Sigmoid colon (tissue), 6 donors: ENCODE measurements at regions not wholly inside any gene's neighbourhood (a gene's known extent, or its start where the extent isn't known, plus 50 kb on each side); places are given as distances from the start of the nearest gene placed in this dataset.

ENCODE experiments used
- DNase-seq: peaks from one replicate; pipeline ENCODE4 v3.0.0-alpha.2; 2019
- H3K27ac ChIP-seq, 4 donors: fragments of 200-600 bp; sonication (generic); one replicate each; pipeline ENCODE4 v1.5.1; 2016 to 2019; ENCODE audit warnings: mild to moderate bottlenecking in 1 of 4
- H3K27me3 ChIP-seq, 3 donors: fragments of 200-600 bp; sonication (generic); one replicate each; pipeline ENCODE4 v1.5.1; 2019; ENCODE audit warnings: mild to moderate bottlenecking in 1 of 3
- H3K36me3 ChIP-seq, 4 donors: fragments of 200-600 bp; sonication (generic); one replicate each; pipeline ENCODE4 v1.5.1; 2016 to 2019
- H3K4me1 ChIP-seq, 4 donors: fragments of 200-600 bp; sonication (generic); one replicate each; pipeline ENCODE4 v1.5.1; 2017 to 2019
- H3K4me3 ChIP-seq, 4 donors: fragments of 200-600 bp; sonication (generic); one replicate each; pipeline ENCODE4 v1.5.1; 2017 to 2019; ENCODE audit warnings: mild to moderate bottlenecking in 2 of 4, moderate library complexity in 1 of 4
- H3K9me3 ChIP-seq, 4 donors: fragments of 200-600 bp in 3 of 4; sonication (generic) in 3 of 4; one replicate each; pipeline versions ENCODE4 v1.5.1 to v1.6.1; 2013 to 2019
- EP300 ChIP-seq, 4 donors: sonication (generic); formaldehyde crosslinking; IDR thresholded peaks; one replicate each; pipeline ENCODE4 v1.6.1; 2017; ENCODE audit warnings: antibody characterized with exemption in 4 of 4
- POLR2A ChIP-seq, 2 donors: fragments of 450-650 bp; IDR thresholded peaks; one replicate each; pipeline ENCODE4 v1.6.1; 2016; ENCODE audit warnings: antibody characterized with exemption in 2 of 2, mild to moderate bottlenecking in 2 of 2, moderate library complexity in 2 of 2
- POLR2AphosphoS5 ChIP-seq, 4 donors: sonication (generic); formaldehyde crosslinking; IDR thresholded peaks; one replicate each; pipeline ENCODE4 v1.6.1; 2017; ENCODE audit warnings: antibody characterized with exemption in 4 of 4
- WGBS, 2 donors: extraction: QIAGEN DNeasy Blood & Tissue Kit; methylation state at CpG; one replicate each; pipeline ENCODE4 v1.1.7; 2013; 5-methylcytosine and 5-hydroxymethylcytosine counted together
- intact Hi-C: fragments of 100-400 bp; cut with DNase I; formaldehyde crosslinking; loops from one replicate; pipeline ENCODE4 v1.15.1; 2023
- TF ChIP-seq, protein P1 (sequence below), 4 experiments: fragments of 450-650 bp in 3 of 4; fragments of 200-600 bp in 1 of 4; IDR thresholded peaks; one replicate each; pipeline ENCODE4 v1.5.1; 2016 to 2019; ENCODE audit warnings: antibody characterized with exemption in 4 of 4, mild to moderate bottlenecking in 3 of 4, moderate library complexity in 2 of 4
- donor health status: healthy with polysubstance abuse.
- donor health status: healthy.

DNA sequence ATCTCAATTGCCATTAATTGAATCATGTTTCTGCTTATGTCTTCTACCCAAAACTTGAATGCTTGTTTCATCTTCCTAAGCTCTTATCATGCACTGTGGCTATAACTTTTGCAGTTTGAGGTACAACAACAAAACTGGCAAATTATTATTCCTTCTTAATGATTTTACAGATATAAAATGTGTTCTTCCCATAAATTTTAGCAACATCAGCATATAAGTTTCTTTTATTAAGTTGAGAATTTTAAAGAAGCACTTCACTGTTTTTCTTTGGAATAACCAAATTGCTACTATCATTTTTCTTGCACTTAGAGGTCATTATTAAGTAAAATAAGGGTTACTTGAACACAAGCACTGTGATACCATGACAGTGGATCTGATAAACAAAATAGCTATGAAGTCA is 862.6 kb upstream of the CADM2 start:
- Histone ChIP-seq H3K9me3 (no peaks in the 10 kb centered on the region), H3K36me3 (no peaks in the 10 kb centered on the region), H3K4me3 (no peak overlapping the region), H3K4me1 (no peaks in the 10 kb centered on the region), H3K27me3 (no peaks in the 10 kb centered on the region), H3K27ac (no peak overlapping the region)
- TF ChIP-seq POLR2A (IDR thresholded peaks at IDR 0.05) (no peak), EP300 (IDR thresholded peaks at IDR 0.05) (no peak), POLR2AphosphoS5 (IDR thresholded peaks at IDR 0.05) (no peak)
- TF ChIP-seq, protein P1, sequence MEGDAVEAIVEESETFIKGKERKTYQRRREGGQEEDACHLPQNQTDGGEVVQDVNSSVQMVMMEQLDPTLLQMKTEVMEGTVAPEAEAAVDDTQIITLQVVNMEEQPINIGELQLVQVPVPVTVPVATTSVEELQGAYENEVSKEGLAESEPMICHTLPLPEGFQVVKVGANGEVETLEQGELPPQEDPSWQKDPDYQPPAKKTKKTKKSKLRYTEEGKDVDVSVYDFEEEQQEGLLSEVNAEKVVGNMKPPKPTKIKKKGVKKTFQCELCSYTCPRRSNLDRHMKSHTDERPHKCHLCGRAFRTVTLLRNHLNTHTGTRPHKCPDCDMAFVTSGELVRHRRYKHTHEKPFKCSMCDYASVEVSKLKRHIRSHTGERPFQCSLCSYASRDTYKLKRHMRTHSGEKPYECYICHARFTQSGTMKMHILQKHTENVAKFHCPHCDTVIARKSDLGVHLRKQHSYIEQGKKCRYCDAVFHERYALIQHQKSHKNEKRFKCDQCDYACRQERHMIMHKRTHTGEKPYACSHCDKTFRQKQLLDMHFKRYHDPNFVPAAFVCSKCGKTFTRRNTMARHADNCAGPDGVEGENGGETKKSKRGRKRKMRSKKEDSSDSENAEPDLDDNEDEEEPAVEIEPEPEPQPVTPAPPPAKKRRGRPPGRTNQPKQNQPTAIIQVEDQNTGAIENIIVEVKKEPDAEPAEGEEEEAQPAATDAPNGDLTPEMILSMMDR (IDR thresholded peaks at IDR 0.05), result no peak
- no peak for DNase-seq
- intact Hi-C loops, result no loop called here

DNA sequence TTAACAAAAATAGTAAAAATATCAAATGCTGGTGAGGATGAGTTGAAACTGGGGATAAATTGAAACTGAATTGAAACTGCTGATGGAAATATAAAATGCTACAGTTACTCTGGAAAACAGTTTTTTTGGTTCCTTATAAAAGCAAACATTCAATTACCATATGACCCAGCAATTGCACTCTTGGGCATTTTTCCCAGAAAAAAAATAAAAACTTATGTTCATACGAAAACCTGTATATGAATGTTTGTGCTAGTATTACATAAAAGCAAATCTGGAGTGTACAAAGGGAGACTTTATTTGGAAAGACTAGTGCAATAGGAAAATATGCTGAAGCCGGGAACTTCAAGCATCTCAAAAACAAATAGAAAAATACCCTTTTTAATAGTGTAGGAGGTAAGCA is 857.9 kb upstream of the CADM2 start:
- TF ChIP-seq, protein P1 (IDR thresholded peaks at IDR 0.05), result no peak
- TF ChIP-seq EP300 (IDR thresholded peaks at IDR 0.05) (no peak), POLR2AphosphoS5 (IDR thresholded peaks at IDR 0.05) (no peak), POLR2A (IDR thresholded peaks at IDR 0.05) (no peak)
- WGBS, 2 donors, result 80 to 88% methylated on average over 2 of the region's 2 CpGs
- intact Hi-C loops, result no loop called here
- Histone ChIP-seq H3K4me3 (no peak overlapping the region), H3K4me1 (no peaks in the 10 kb centered on the region), H3K27me3 (no peaks in the 10 kb centered on the region), H3K36me3 (no peaks in the 10 kb centered on the region), H3K27ac (no peak overlapping the region), H3K9me3 (peaks cover 0 to 2% (median 0%) of the 10 kb centered on the region in 4 donors)
- no peak for DNase-seq

DNA sequence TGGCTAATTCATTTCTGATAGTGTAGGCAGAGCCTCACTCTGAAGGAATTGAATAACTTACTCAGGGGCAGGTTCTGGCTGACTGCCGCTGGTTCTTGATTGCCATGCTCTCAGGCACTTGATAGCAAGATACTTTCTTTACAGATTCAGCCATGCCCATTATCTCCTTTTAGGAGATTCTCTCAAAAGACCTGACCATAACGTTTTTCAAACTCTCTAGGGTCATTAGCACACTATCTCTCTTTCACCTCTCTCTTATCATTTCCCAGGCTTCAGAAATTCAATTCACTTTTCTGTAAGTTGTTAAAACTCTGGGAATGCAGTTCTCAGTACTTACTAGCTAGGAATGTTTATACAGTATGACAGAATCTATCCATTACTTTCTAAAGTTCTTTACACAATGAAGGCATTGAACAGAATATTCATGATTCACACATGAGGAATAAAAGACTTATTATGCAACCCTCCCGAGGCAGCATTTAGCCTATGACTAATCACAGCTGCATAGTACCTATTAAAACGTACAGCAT is 850.3 kb upstream of the CADM2 start:
- Histone ChIP-seq H3K27me3 (no peaks in the 10 kb centered on the region), H3K27ac (no peak overlapping the region), H3K4me1 (no peaks in the 10 kb centered on the region), H3K4me3 (no peak overlapping the region), H3K36me3 (no peaks in the 10 kb centered on the region), H3K9me3 (no peaks in the 10 kb centered on the region)
- 22 to 40% methylated on average over 4 of the region's 4 CpGs for whole genome bisulfite sequencing, 2 donors
- TF ChIP-seq POLR2AphosphoS5 (IDR thresholded peaks at IDR 0.05) (no peak), EP300 (IDR thresholded peaks at IDR 0.05) (no peak), POLR2A (IDR thresholded peaks at IDR 0.05) (no peak)
- TF ChIP-seq, protein P1 (IDR thresholded peaks at IDR 0.05), result no peak
- no peak for DNase-seq
- intact Hi-C loops, result no loop called here

DNA sequence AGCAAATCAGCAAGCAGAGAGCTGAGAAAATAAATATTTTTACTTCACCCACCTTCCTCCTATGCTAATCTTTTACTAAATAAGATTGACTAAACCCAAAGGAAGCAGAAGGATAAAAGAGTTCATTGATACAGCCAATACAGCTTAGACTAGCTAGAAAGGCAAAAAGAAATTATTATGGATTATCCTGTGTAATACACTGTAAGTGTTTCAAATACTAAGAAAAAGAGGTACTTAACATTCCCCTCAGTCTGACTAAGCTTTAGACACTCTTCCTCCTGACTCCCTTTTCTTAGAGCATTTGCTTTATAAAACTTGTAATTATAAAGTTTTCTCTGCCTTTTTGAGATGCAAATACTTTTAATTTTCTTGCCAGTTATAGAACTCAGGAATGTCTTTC is 848.9 kb upstream of the CADM2 start:
- intact Hi-C loops, result no loop called here
- H3K4me3 ChIP-seq, result no peak overlapping the region
- TF ChIP-seq POLR2AphosphoS5 (IDR thresholded peaks at IDR 0.05) (no peak), POLR2A (IDR thresholded peaks at IDR 0.05) (no peak), EP300 (IDR thresholded peaks at IDR 0.05) (no peak)
- TF ChIP-seq, protein P1 (IDR thresholded peaks at IDR 0.05), result no peak
- no peak overlapping the region for H3K27ac ChIP-seq
- no peaks in the 10 kb centered on the region for H3K36me3 ChIP-seq
- no peak for DNase-seq
- no peaks in the 10 kb centered on the region for H3K4me1 ChIP-seq
- H3K27me3 ChIP-seq, result no peaks in the 10 kb centered on the region
- no peaks in the 10 kb centered on the region for H3K9me3 ChIP-seq

DNA sequence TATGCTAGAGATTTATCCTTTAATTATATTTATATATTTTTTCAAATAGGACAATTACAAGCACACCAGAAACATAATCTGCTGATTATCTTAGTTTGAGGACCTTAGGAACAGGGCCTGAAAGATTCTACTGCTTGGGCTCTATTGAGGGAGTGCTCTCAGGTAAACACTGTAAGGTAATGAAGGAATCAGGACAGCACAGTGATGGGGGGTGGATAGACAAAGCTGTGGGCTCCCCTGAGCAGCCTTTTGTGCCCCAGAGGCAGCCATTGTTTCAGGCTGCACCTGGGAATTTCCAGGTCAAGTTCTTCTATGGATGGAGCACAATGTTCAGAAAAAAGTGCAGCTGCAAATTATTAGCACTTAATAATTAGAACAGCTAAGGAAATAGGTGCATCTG is 848.0 kb upstream of the CADM2 start:
- H3K9me3 ChIP-seq, result peaks cover 0 to 5% (median under 1%) of the 10 kb centered on the region in 4 donors
- no peak overlapping the region for H3K27ac ChIP-seq
- DNase-seq, result no peak
- TF ChIP-seq EP300 (IDR thresholded peaks at IDR 0.05), result no peak
- TF ChIP-seq, protein P1 (IDR thresholded peaks at IDR 0.05), result no peak
- TF ChIP-seq POLR2AphosphoS5 (IDR thresholded peaks at IDR 0.05), result no peak
- TF ChIP-seq POLR2A (IDR thresholded peaks at IDR 0.05), result no peak
- no peak overlapping the region for H3K4me3 ChIP-seq
- intact Hi-C loops, result no loop called here
- no peaks in the 10 kb centered on the region for H3K4me1 ChIP-seq
- H3K36me3 ChIP-seq, result no peaks in the 10 kb centered on the region
- H3K27me3 ChIP-seq, result no peaks in the 10 kb centered on the region
